ENCODE measurements at regions not wholly inside any gene's neighbourhood (a gene's known extent, or its start where the extent isn't known, plus 50 kb on each side); places are given as distances from the start of the nearest gene placed in this dataset.

DNA sequence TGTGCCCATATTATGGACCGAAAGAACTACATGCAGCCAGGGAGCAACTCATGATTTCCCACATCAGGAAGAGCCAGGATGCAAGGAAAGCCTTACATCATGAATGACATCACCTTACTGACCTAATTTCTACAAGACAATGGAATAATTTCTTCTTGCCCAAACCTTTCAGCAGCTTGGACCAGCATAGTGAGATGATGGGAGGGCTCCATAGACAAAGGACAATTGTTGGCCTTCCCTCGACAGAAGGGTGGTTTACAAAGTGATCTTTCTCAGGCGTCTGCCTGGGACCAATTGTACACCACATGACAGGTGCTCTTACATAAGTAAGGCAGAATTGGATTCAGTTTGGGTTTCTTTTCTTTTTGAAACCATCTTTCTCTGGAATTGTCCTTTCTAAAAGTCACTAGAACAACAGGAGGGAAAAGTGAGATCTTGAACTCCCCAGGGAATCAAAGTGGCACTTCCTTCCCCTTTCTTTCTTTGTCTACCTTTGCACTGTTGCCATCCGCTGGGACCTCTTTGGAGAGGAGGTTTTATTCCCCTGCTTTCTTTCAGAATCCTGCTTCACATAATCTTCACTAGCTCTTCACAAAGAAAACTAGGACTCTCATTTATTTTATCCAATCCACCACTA is 51.7 kb upstream of the PAK1 start:
- no peak overlapping the region for H3K4me2 ChIP-seq (ENCODE audit: low read depth, low read length)
- H2AK5ac ChIP-seq (ENCODE audit: low read depth, low read length) = no peak overlapping the region
- H2BK15ac ChIP-seq (ENCODE audit: low read depth, low read length) = no peak overlapping the region
- H2BK5ac ChIP-seq (ENCODE audit: low read depth, low read length, poor library complexity, severe bottlenecking) = no peak overlapping the region
- H3K4me3 ChIP-seq (ENCODE audit: insufficient read depth, low read depth, low read length) = no peak overlapping the region
- no peak overlapping the region for H3K27ac ChIP-seq (ENCODE audit: insufficient read depth, low read length)
- no peaks in the 10 kb centered on the region for H4K20me1 ChIP-seq (ENCODE audit: insufficient read depth, low read length)
- H2BK20ac ChIP-seq (ENCODE audit: low read depth, low read length) = no peak overlapping the region
- POLR2A ChIA-PET (ENCODE audit: unreplicated experiment) = no interaction called here
- no peak overlapping the region for H3K23ac ChIP-seq (ENCODE audit: low read depth, low read length)
- no peak overlapping the region for H3K4ac ChIP-seq (ENCODE audit: low read depth, low read length)
- H4K5ac ChIP-seq (ENCODE audit: low read depth, low read length) = no peak overlapping the region
- H3K79me1 ChIP-seq (ENCODE audit: low read depth in 1 of 2, low read length in 2 of 2) = no peaks in the 10 kb centered on the region
- WGBS, 2 experiments (ENCODE audit: extremely low coverage in 2 of 2, insufficient read length in 1 of 2) = no CpG with 5 or more reads among the region's 4 CpGs
- H3K4me1 ChIP-seq (ENCODE audit: control insufficient read depth, insufficient read depth, low read length) = no peaks in the 10 kb centered on the region
- H3K18ac ChIP-seq (ENCODE audit: low read depth, low read length) = no peak overlapping the region
- no peaks in the 10 kb centered on the region for H3K36me3 ChIP-seq (ENCODE audit: control insufficient read depth, insufficient read depth, low read length)
- H2AFZ ChIP-seq (replicated peaks; ENCODE audit: low read length, poor library complexity) = no peak overlapping the region
- dilution Hi-C loops (cut with HindIII; ENCODE audit: low sequenced_read_pairs, unreplicated experiment) (no loop called here), intact Hi-C loops (cut with micrococcal nuclease) (loop anchor here (5.0 kb wide), 1 partner anchor 33 kb away; no protein-coding TSS in a partner anchor), in situ Hi-C loops (cut with MboI; ENCODE audit: low sequenced_read_pairs) (no loop called here)
- CTCF ChIA-PET = no interaction called here
- H3K9ac ChIP-seq (ENCODE audit: low read depth, low read length) = no peak overlapping the region
- H3K9me1 ChIP-seq (ENCODE audit: insufficient read depth, low read length) = no peaks in the 10 kb centered on the region
- H3K9me3 ChIP-seq (ENCODE audit: control insufficient read depth, insufficient read depth, low read length) = no peaks in the 10 kb centered on the region
- H2AK9ac ChIP-seq (replicated peaks; ENCODE audit: low read depth, low read length, poor library complexity) = no peak overlapping the region
- no peak overlapping the region for H4K91ac ChIP-seq (ENCODE audit: insufficient read depth, low read depth, low read length)
- ATAC-seq (ENCODE audit: low read depth) (no peak), DNase-seq (peak; percentile 10)
- no peak overlapping the region for H4K8ac ChIP-seq (ENCODE audit: low read depth in 2 of 2, low read length in 2 of 2)
- BruUV-seq (replicated peaks) = no TSS peak
- H2BK120ac ChIP-seq (ENCODE audit: low read depth, low read length) = no peak overlapping the region
- H3K27me3 ChIP-seq (ENCODE audit: control insufficient read depth, insufficient read depth, low read length) = no peaks in the 10 kb centered on the region; the same call in 1 of the 2 replicates
- no peak overlapping the region for H3K56ac ChIP-seq (ENCODE audit: extremely low read depth, insufficient read depth, low read length)
- H3K14ac ChIP-seq (replicated peaks; ENCODE audit: low read depth, low read length) = no peak overlapping the region
- no peak for TF ChIP-seq POLR2A (IDR thresholded peaks at IDR 0.05; ENCODE audit: low read depth, low read length)
- TF ChIP-seq RFX5 (IDR thresholded peaks at IDR 0.05; ENCODE audit: low read depth, low read length) = no peak
- no peak for TF ChIP-seq MAFK (IDR thresholded peaks at IDR 0.05; ENCODE audit: low read depth, low read length)
- TF ChIP-seq BHLHE40 (IDR thresholded peaks at IDR 0.05; ENCODE audit: low read depth, low read length) = no peak
- TF ChIP-seq CHD1 (IDR thresholded peaks at IDR 0.05; ENCODE audit: low read depth, low read length) = no peak
- no peak for TF ChIP-seq MXI1 (IDR thresholded peaks at IDR 0.05; ENCODE audit: borderline replicate concordance, low read depth, low read length)
- TF ChIP-seq CEBPB (IDR thresholded peaks at IDR 0.05; ENCODE audit: low read depth, low read length) = no peak
- TF ChIP-seq, protein P1, sequence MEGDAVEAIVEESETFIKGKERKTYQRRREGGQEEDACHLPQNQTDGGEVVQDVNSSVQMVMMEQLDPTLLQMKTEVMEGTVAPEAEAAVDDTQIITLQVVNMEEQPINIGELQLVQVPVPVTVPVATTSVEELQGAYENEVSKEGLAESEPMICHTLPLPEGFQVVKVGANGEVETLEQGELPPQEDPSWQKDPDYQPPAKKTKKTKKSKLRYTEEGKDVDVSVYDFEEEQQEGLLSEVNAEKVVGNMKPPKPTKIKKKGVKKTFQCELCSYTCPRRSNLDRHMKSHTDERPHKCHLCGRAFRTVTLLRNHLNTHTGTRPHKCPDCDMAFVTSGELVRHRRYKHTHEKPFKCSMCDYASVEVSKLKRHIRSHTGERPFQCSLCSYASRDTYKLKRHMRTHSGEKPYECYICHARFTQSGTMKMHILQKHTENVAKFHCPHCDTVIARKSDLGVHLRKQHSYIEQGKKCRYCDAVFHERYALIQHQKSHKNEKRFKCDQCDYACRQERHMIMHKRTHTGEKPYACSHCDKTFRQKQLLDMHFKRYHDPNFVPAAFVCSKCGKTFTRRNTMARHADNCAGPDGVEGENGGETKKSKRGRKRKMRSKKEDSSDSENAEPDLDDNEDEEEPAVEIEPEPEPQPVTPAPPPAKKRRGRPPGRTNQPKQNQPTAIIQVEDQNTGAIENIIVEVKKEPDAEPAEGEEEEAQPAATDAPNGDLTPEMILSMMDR (conservative IDR thresholded peaks at IDR 0.05; ENCODE audit: low read depth, low read length) = no peak
- TF ChIP-seq FOS (IDR thresholded peaks at IDR 0.05; ENCODE audit: low read depth, low read length) = no peak
- TF ChIP-seq MAZ (IDR thresholded peaks at IDR 0.05; ENCODE audit: borderline replicate concordance, low read depth, low read length) = no peak
- no peak for TF ChIP-seq RAD21 (IDR thresholded peaks at IDR 0.05; ENCODE audit: low read length)
- TF ChIP-seq, protein P2, sequence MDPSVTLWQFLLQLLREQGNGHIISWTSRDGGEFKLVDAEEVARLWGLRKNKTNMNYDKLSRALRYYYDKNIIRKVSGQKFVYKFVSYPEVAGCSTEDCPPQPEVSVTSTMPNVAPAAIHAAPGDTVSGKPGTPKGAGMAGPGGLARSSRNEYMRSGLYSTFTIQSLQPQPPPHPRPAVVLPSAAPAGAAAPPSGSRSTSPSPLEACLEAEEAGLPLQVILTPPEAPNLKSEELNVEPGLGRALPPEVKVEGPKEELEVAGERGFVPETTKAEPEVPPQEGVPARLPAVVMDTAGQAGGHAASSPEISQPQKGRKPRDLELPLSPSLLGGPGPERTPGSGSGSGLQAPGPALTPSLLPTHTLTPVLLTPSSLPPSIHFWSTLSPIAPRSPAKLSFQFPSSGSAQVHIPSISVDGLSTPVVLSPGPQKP (IDR thresholded peaks at IDR 0.05; ENCODE audit: borderline replicate concordance, low read depth, low read length) = no peak
- TF ChIP-seq RCOR1 (IDR thresholded peaks at IDR 0.05; ENCODE audit: insufficient replicate concordance, low read length) = no peak
- TF ChIP-seq, protein P3, sequence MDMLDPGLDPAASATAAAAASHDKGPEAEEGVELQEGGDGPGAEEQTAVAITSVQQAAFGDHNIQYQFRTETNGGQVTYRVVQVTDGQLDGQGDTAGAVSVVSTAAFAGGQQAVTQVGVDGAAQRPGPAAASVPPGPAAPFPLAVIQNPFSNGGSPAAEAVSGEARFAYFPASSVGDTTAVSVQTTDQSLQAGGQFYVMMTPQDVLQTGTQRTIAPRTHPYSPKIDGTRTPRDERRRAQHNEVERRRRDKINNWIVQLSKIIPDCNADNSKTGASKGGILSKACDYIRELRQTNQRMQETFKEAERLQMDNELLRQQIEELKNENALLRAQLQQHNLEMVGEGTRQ (IDR thresholded peaks at IDR 0.05; ENCODE audit: low read depth, low read length) = no peak
- no peak for TF ChIP-seq SMC3 (IDR thresholded peaks at IDR 0.05; ENCODE audit: low read depth, low read length)
